OCI-LY3 (cell line): ENCODE measurements at regions not wholly inside any gene's neighbourhood (a gene's known extent, or its start where the extent isn't known, plus 50 kb on each side); places are given as distances from the start of the nearest gene placed in this dataset.

Experiments
- EZH2phosphoT487 ChIP-seq: fragments of 200-600 bp; shearing (Covaris generic); IDR thresholded peaks from 2 replicates; pipeline ENCODE4 v1.6.1; 2018; ENCODE audit warnings: antibody characterized with exemption, mixed run types, low read depth
- TF ChIP-seq, protein P1 (sequence below): fragments of 200-600, 300-600 bp; sonication (generic); IDR thresholded peaks from 2 replicates; pipeline ENCODE4 v1.5.1; 2014; ENCODE audit warnings: antibody characterized with exemption, low read length, low read depth

DNA sequence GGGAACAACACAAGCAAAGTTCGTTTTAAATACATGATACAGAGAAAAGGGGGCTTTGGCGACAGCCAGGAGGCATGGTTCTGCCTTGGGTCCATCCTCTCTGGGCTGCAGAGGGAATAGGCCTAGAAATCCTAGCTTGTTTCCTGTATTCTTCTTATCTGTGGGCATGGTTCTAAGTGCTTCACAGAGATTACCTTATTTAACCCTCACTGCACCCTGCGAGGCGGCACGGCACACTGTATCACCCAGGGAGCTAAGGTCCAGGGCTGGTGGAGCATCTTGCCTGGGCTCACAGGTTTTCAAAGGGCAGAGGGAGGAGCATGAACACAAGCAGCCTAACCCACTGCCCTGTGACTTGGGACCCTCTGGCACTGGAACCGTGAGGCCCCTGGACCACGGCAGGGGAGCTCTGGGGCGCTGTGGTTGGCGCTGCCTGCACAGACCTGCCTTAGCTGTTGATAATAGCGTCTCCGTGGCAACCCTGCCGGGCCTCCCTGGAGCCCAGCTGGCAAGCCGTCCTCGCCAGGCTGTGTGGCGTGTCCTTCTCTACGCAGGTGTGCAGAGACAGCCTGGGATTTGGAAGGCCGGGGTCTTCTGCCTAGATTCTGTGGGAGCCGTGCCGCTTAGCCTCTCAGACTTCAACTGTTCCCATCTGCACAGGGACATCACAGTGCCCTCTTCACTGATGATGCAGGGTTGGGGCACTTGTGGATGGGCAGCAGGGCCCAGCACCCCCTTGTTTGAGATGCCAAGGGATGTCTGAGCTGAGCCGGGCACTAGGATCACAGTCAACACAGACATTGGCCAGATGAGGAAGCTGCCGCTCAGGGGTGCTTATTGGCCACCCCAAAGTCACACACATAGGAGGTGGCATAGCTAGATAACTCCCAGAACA is 154.6 kb upstream of the TLE3 start:
- TF ChIP-seq, protein P1, sequence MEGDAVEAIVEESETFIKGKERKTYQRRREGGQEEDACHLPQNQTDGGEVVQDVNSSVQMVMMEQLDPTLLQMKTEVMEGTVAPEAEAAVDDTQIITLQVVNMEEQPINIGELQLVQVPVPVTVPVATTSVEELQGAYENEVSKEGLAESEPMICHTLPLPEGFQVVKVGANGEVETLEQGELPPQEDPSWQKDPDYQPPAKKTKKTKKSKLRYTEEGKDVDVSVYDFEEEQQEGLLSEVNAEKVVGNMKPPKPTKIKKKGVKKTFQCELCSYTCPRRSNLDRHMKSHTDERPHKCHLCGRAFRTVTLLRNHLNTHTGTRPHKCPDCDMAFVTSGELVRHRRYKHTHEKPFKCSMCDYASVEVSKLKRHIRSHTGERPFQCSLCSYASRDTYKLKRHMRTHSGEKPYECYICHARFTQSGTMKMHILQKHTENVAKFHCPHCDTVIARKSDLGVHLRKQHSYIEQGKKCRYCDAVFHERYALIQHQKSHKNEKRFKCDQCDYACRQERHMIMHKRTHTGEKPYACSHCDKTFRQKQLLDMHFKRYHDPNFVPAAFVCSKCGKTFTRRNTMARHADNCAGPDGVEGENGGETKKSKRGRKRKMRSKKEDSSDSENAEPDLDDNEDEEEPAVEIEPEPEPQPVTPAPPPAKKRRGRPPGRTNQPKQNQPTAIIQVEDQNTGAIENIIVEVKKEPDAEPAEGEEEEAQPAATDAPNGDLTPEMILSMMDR: no peak
- TF ChIP-seq EZH2phosphoT487: no peak
